B cell (primary cell): ENCODE measurements at regions not wholly inside any gene's neighbourhood (a gene's known extent, or its start where the extent isn't known, plus 50 kb on each side); places are given as distances from the start of the nearest gene placed in this dataset.

ENCODE experiments used
- EZH2 ChIP-seq: IDR thresholded peaks from 2 replicates; pipeline ENCODE4 v1.6.1; 2012; ENCODE audit warnings: borderline replicate concordance, low read depth, mild to moderate bottlenecking, moderate library complexity, low read length; ENCODE audit not compliant: insufficient read depth, poor library complexity, severe bottlenecking
- TF ChIP-seq, protein P1 (sequence below): fragments of 200-600 bp; IDR thresholded peaks from one replicate; pipeline ENCODE4 v1.8.0; 2022; ENCODE audit warnings: antibody characterized with exemption, mild to moderate bottlenecking

DNA sequence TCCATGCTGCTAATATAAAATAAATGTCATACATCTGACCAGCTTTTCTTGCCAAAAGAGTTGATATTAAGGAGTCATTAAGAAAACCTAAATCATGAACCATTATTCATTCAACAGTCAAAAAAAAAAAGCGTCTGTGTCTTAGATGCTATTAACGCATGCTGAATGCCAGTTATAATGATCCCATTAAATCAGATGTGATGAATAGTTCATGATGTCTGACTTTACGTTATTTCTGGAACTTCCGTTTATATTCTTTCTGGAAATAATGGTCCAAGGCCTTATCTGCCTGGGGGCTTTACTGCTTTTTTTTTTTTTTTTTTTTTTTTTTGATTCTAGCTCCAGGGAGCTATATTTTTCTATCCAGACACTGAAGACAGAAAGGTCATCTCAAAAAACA is 877.1 kb downstream of the HACE1 start:
- TF ChIP-seq, protein P1, sequence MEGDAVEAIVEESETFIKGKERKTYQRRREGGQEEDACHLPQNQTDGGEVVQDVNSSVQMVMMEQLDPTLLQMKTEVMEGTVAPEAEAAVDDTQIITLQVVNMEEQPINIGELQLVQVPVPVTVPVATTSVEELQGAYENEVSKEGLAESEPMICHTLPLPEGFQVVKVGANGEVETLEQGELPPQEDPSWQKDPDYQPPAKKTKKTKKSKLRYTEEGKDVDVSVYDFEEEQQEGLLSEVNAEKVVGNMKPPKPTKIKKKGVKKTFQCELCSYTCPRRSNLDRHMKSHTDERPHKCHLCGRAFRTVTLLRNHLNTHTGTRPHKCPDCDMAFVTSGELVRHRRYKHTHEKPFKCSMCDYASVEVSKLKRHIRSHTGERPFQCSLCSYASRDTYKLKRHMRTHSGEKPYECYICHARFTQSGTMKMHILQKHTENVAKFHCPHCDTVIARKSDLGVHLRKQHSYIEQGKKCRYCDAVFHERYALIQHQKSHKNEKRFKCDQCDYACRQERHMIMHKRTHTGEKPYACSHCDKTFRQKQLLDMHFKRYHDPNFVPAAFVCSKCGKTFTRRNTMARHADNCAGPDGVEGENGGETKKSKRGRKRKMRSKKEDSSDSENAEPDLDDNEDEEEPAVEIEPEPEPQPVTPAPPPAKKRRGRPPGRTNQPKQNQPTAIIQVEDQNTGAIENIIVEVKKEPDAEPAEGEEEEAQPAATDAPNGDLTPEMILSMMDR = no peak
- TF ChIP-seq EZH2 = no peak
